ENCODE measurements at regions not wholly inside any gene's neighbourhood (a gene's known extent, or its start where the extent isn't known, plus 50 kb on each side); places are given as distances from the start of the nearest gene placed in this dataset.

DNA sequence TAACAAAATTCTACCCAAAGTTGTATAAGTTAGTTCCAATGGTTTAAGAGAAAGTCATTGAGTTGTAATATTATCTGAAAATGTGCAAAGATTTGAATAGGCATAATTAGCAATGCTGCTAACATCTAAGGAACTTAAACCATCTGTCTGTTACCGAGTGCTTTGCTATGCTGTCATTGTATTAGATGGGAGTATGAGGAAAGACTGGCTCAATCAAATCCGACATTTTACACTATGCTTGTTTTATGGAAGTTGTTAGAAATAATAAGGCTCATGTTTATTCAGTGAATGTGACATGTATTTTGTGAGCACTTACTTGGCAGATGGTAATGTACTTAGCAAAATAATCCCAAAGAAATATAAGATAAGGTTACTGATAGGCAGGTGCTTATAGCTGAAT lies 1715.1 kb downstream of the PCDH7 start:
- TF ChIP-seq, protein P1, sequence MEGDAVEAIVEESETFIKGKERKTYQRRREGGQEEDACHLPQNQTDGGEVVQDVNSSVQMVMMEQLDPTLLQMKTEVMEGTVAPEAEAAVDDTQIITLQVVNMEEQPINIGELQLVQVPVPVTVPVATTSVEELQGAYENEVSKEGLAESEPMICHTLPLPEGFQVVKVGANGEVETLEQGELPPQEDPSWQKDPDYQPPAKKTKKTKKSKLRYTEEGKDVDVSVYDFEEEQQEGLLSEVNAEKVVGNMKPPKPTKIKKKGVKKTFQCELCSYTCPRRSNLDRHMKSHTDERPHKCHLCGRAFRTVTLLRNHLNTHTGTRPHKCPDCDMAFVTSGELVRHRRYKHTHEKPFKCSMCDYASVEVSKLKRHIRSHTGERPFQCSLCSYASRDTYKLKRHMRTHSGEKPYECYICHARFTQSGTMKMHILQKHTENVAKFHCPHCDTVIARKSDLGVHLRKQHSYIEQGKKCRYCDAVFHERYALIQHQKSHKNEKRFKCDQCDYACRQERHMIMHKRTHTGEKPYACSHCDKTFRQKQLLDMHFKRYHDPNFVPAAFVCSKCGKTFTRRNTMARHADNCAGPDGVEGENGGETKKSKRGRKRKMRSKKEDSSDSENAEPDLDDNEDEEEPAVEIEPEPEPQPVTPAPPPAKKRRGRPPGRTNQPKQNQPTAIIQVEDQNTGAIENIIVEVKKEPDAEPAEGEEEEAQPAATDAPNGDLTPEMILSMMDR (IDR thresholded peaks at IDR 0.05), result no peak
- no peak for TF ChIP-seq EP300 (IDR thresholded peaks at IDR 0.05)
- TF ChIP-seq POLR2A (IDR thresholded peaks at IDR 0.05; ENCODE audit: low read depth), result no peak
